Hepatocyte (in vitro differentiated cells): ENCODE measurements at regions not wholly inside any gene's neighbourhood (a gene's known extent, or its start where the extent isn't known, plus 50 kb on each side); places are given as distances from the start of the nearest gene placed in this dataset.

ENCODE experiments used
- DNase-seq: peaks from one replicate; pipeline ENCODE4 v3.0.0-alpha.2; 2016; ENCODE audit warnings: low spot score
- H2AFZ ChIP-seq: fragments of 200-600 bp; sonication (generic); 2 replicates; pipeline ENCODE4 v1.6.0; 2016; ENCODE audit warnings: antibody characterized with exemption, mild to moderate bottlenecking
- H3K27ac ChIP-seq: fragments of 200-600 bp; sonication (generic); 2 replicates; pipeline ENCODE4 v1.5.1; 2016; ENCODE audit warnings: mild to moderate bottlenecking
- H3K27me3 ChIP-seq: fragments of 200-600 bp; sonication (generic); 2 replicates; pipeline ENCODE4 v1.6.1; 2016
- H3K36me3 ChIP-seq: fragments of 200-600 bp; sonication (generic); replicated peaks from 2 replicates; pipeline ENCODE4 v1.5.1; 2016; ENCODE audit warnings: low read depth; ENCODE audit not compliant: insufficient read depth
- H3K4me1 ChIP-seq: fragments of 200-600 bp; sonication (generic); 2 replicates; pipeline ENCODE4 v1.5.1; 2016; ENCODE audit warnings: mild to moderate bottlenecking, moderate library complexity; ENCODE audit not compliant: insufficient read depth
- H3K4me2 ChIP-seq: fragments of 200-600 bp; sonication (generic); 2 replicates; pipeline ENCODE4 v1.6.0; 2016
- H3K4me3 ChIP-seq: fragments of 200-600 bp; sonication (generic); 2 replicates; pipeline ENCODE4 v1.5.1; 2016; ENCODE audit warnings: mild to moderate bottlenecking
- H3K79me2 ChIP-seq: fragments of 200-600 bp; sonication (generic); 2 replicates; pipeline ENCODE4 v1.6.0; 2017; ENCODE audit warnings: mild to moderate bottlenecking
- H3K9me2 ChIP-seq: fragments of 200-600 bp; sonication (generic); replicated peaks from 2 replicates; pipeline ENCODE4 v1.6.0; 2017; ENCODE audit warnings: mild to moderate bottlenecking; ENCODE audit not compliant: insufficient read depth
- H3K9me3 ChIP-seq: fragments of 200-600 bp; sonication (generic); 2 replicates; pipeline ENCODE4 v1.5.1; 2016; ENCODE audit warnings: low read depth, mild to moderate bottlenecking
- H4K20me1 ChIP-seq: fragments of 200-600 bp; sonication (generic); 2 replicates; pipeline ENCODE4 v1.6.0; 2016; ENCODE audit warnings: mild to moderate bottlenecking; ENCODE audit not compliant: insufficient read depth, poor library complexity, severe bottlenecking
- CTCF ChIP-seq: fragments of 200-600 bp; sonication (generic); IDR thresholded peaks from 2 replicates; pipeline ENCODE4 v1.5.1; 2016; ENCODE audit warnings: antibody characterized with exemption, mild to moderate bottlenecking; ENCODE audit not compliant: poor library complexity
- EZH2 ChIP-seq: fragments of 200-600 bp; sonication (generic); IDR thresholded peaks from 2 replicates; pipeline ENCODE4 v1.6.1; 2016; ENCODE audit warnings: antibody characterized with exemption, mild to moderate bottlenecking, borderline replicate concordance
- EZH2phosphoT487 ChIP-seq: fragments of 200-600 bp; sonication (generic); IDR thresholded peaks from one replicate; pipeline ENCODE4 v1.6.1; 2018; ENCODE audit warnings: antibody characterized with exemption, mild to moderate bottlenecking, low read depth, moderate library complexity; ENCODE audit not compliant: unreplicated experiment, severe bottlenecking
- WGBS: methylation state at CpG from one replicate; pipeline ENCODE4 v1.1.6; 2016; ENCODE audit warnings: low lambda C conversion rate; ENCODE audit errors: missing lambda C conversion rate; 5-methylcytosine and 5-hydroxymethylcytosine counted together

DNA sequence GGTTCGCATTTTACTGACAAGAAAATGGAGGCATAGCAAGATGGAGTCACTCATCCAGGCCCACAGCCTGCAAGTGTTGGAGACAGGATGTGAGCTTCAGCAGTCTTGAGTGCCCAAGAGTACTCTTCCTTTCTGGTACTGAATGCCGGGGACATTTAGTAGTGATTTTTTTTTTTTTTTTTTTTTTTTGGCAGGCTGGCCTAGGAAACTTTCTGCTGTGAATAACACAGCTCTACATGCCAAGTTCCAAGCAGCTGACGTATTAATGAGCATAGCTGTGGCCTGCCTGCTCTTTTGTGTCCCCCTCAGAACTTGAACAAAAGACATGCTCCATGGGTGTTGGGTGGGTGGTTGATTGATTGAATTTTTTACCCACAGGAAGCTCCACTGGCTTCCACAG is 195.5 kb upstream of the CADM1 start:
- no peak overlapping the region for H3K4me3 ChIP-seq
- no peaks in the 10 kb centered on the region for H3K36me3 ChIP-seq
- H3K27me3 ChIP-seq = no peaks in the 10 kb centered on the region
- H3K4me2 ChIP-seq = no peak overlapping the region
- H3K9me2 ChIP-seq = no peaks in the 10 kb centered on the region
- no peaks in the 10 kb centered on the region for H3K79me2 ChIP-seq
- H3K9me3 ChIP-seq = no peaks in the 10 kb centered on the region
- no peaks in the 10 kb centered on the region for H4K20me1 ChIP-seq
- no peak overlapping the region for H2AFZ ChIP-seq
- no peak for DNase-seq
- TF ChIP-seq CTCF (no peak), EZH2phosphoT487 (no peak), EZH2 (no peak)
- H3K4me1 ChIP-seq = no peaks in the 10 kb centered on the region
- H3K27ac ChIP-seq = no peak overlapping the region
- WGBS = 81% methylated on average over 3 of the region's 3 CpGs

- H3K9me2 ChIP-seq = no peaks in the 10 kb centered on the region
- no peaks in the 10 kb centered on the region for H3K36me3 ChIP-seq
- H3K79me2 ChIP-seq = no peaks in the 10 kb centered on the region
- no peaks in the 10 kb centered on the region for H3K27me3 ChIP-seq
- no peak overlapping the region for H3K4me2 ChIP-seq
- H2AFZ ChIP-seq = no peak overlapping the region
- TF ChIP-seq EZH2phosphoT487 (no peak), EZH2 (no peak), CTCF (no peak)
- DNase-seq = no peak
- H4K20me1 ChIP-seq = no peaks in the 10 kb centered on the region
- WGBS = 75% methylated on average over 5 of the region's 5 CpGs
- H3K9me3 ChIP-seq = no peaks in the 10 kb centered on the region
- H3K4me1 ChIP-seq = no peaks in the 10 kb centered on the region
- no peak overlapping the region for H3K27ac ChIP-seq
- no peak overlapping the region for H3K4me3 ChIP-seq
These were observed 195.1 kb upstream of the CADM1 start for GRCh38 chr11:115699326-115699725.

- WGBS = 76% methylated on average over 4 of the region's 4 CpGs
These were observed 194.0 kb upstream of the CADM1 start for GRCh38 chr11:115698243-115698642.

More at GRCh38 chr11:115698243-115698642, 194.0 kb upstream of the CADM1 start:
- H3K27me3 ChIP-seq = no peaks in the 10 kb centered on the region
- H4K20me1 ChIP-seq = no peaks in the 10 kb centered on the region
- H3K4me3 ChIP-seq = no peak overlapping the region
- no peak overlapping the region for H3K27ac ChIP-seq
- no peak overlapping the region for H2AFZ ChIP-seq
- TF ChIP-seq EZH2 = no peak
- no peak for TF ChIP-seq EZH2phosphoT487
- no peak for TF ChIP-seq CTCF
- H3K4me1 ChIP-seq = no peaks in the 10 kb centered on the region
- DNase-seq = no peak
- H3K36me3 ChIP-seq = no peaks in the 10 kb centered on the region
- H3K79me2 ChIP-seq = no peaks in the 10 kb centered on the region
- H3K4me2 ChIP-seq = no peak overlapping the region
- H3K9me3 ChIP-seq = no peaks in the 10 kb centered on the region
- no peaks in the 10 kb centered on the region for H3K9me2 ChIP-seq
